Naive thymus-derived CD4-positive, alpha-beta T cell (primary cell): ENCODE measurements at regions not wholly inside any gene's neighbourhood (a gene's known extent, or its start where the extent isn't known, plus 50 kb on each side); places are given as distances from the start of the nearest gene placed in this dataset.
A peak's percentile ranks its signal among the peaks of the same experiment; 100 is the strongest.

Experiments
- ATAC-seq: fragments of 150-1000 bp; cut with Tn5 transposase; 2 replicates; pipeline ENCODE4 v1.10.0; 2021; ENCODE audit warnings: mild to moderate bottlenecking, moderate library complexity
- CTCF ChIA-PET: fragments of 350-600 bp; sonication (Branson Sonifier 250); formaldehyde crosslinking; loops from one replicate; lab custom pipeline; 2021; ENCODE audit warnings: antibody characterized with exemption; lab: Charles Lee
- POLR2A ChIA-PET: fragments of 350-600 bp; sonication (Branson Sonifier 250); formaldehyde crosslinking; loops from one replicate; lab custom pipeline; 2021; ENCODE audit warnings: antibody characterized with exemption, inconsistent platforms; lab: Charles Lee
- DNase-seq, 9 donors: peaks; one replicate each; pipeline versions ENCODE4 v3.0.0 to v3.0.0-alpha.2; 2020 to 2022; ENCODE audit warnings: mixed read lengths in 1 of 9
- H3K27ac ChIP-seq: one replicate; pipeline ENCODE4 v1.7.0; 2013; ENCODE audit warnings: mild to moderate bottlenecking, low read depth, low read length, moderate library complexity
- H3K27me3 ChIP-seq, 2 donors: one replicate each; pipeline ENCODE4 v1.7.0; 2013; ENCODE audit warnings: low read length in 2 of 2, mild to moderate bottlenecking in 2 of 2, moderate library complexity in 2 of 2; ENCODE audit not compliant: control insufficient read depth in 2 of 2, insufficient read depth in 2 of 2
- H3K36me3 ChIP-seq, 3 experiments: 1 replicate in 2 of 3; 2 replicates in 1 of 3; pipeline ENCODE4 v1.7.0; 2013; ENCODE audit warnings: low read length in 3 of 3, mild to moderate bottlenecking in 3 of 3, moderate library complexity in 1 of 3; ENCODE audit not compliant: insufficient read depth in 3 of 3, control insufficient read depth in 2 of 3
- H3K4me1 ChIP-seq, 2 donors: one replicate each; pipeline ENCODE4 v1.7.0; 2013; ENCODE audit warnings: low read length in 2 of 2, mild to moderate bottlenecking in 2 of 2, moderate library complexity in 1 of 2; ENCODE audit not compliant: control insufficient read depth in 2 of 2, insufficient read depth in 2 of 2
- H3K4me3 ChIP-seq: 2 replicates; pipeline ENCODE4 v1.7.0; 2013; ENCODE audit warnings: mild to moderate bottlenecking, low read length
- H3K9me3 ChIP-seq, 3 experiments: 1 replicate in 2 of 3; 2 replicates in 1 of 3; pipeline ENCODE4 v1.7.0; 2013; ENCODE audit warnings: low read length in 3 of 3; ENCODE audit not compliant: control insufficient read depth in 2 of 3
- H3K27ac Mint-ChIP-seq, 9 donors: one replicate each; pipeline ENCODE4 v1.8.0; 2020 to 2022; ENCODE audit warnings: mixed read lengths in 9 of 9, mild to moderate bottlenecking in 8 of 9, moderate library complexity in 5 of 9, inconsistent platforms in 2 of 9
- H3K27me3 Mint-ChIP-seq, 5 donors: one replicate each; pipeline ENCODE4 v1.8.0; 2021 to 2022; ENCODE audit warnings: mixed read lengths in 5 of 5, mild to moderate bottlenecking in 1 of 5
- H3K36me3 Mint-ChIP-seq, 5 donors: one replicate each; pipeline ENCODE4 v1.8.0; 2020 to 2022; ENCODE audit warnings: mixed read lengths in 5 of 5, mild to moderate bottlenecking in 3 of 5, inconsistent platforms in 1 of 5
- H3K4me1 Mint-ChIP-seq, 7 donors: one replicate each; pipeline ENCODE4 v1.8.0; 2020 to 2022; ENCODE audit warnings: mixed read lengths in 7 of 7, mild to moderate bottlenecking in 3 of 7, inconsistent platforms in 1 of 7
- H3K4me3 Mint-ChIP-seq, 10 donors: one replicate each; pipeline ENCODE4 v1.8.0; 2020 to 2022; ENCODE audit warnings: mild to moderate bottlenecking in 10 of 10, mixed read lengths in 10 of 10, moderate library complexity in 6 of 10, inconsistent platforms in 2 of 10
- H3K9me3 Mint-ChIP-seq, 11 donors: one replicate each; pipeline ENCODE4 v1.8.0; 2020 to 2022; ENCODE audit warnings: mixed read lengths in 11 of 11, mild to moderate bottlenecking in 4 of 11, inconsistent platforms in 1 of 11, moderate library complexity in 1 of 11
- intact Hi-C, 2 donors: fragments of 100-400 bp; cut with micrococcal nuclease; formaldehyde crosslinking; loops; one replicate each; pipeline ENCODE4 v1.15.1; 2023

GRCh38 chr1:114295321-114295720 is 141.7 kb upstream of the SYT6 start:
- Histone ChIP-seq H3K36me3 (no peaks in the 10 kb centered on the region), H3K27ac (no peak overlapping the region), H3K4me3 (no peak overlapping the region), H3K9me3 (no peaks in the 10 kb centered on the region), H3K27me3 (no peaks in the 10 kb centered on the region), H3K4me1 (peaks cover 0 to 3% of the 10 kb centered on the region in 2 donors)
- H3K9me3 Mint-ChIP-seq: peaks cover 0 to 1% (median 0%) of the 10 kb centered on the region in 11 donors
- ATAC-seq: no peak
- POLR2A ChIA-PET: interaction anchor here (0.7 kb wide), 1 partner anchor 215 kb away, joined by 3 read pairs; no protein-coding TSS in a partner anchor
- H3K27ac Mint-ChIP-seq: no peak overlapping the region
- DNase-seq: no peak
- H3K4me1 Mint-ChIP-seq: peaks cover 0 to 4% (median 0%) of the 10 kb centered on the region in 7 donors
- no peak overlapping the region for H3K4me3 Mint-ChIP-seq
- H3K27me3 Mint-ChIP-seq: no peaks in the 10 kb centered on the region
- CTCF ChIA-PET: no interaction called here
- H3K36me3 Mint-ChIP-seq: no peaks in the 10 kb centered on the region
- intact Hi-C loops: no loop called here

- ATAC-seq (no peak), DNase-seq (no peak)
- Histone ChIP-seq H3K4me1 (peaks cover 0 to 3% of the 10 kb centered on the region in 2 donors), H3K27me3 (no peaks in the 10 kb centered on the region), H3K27ac (no peak overlapping the region), H3K4me3 (no peak overlapping the region), H3K36me3 (no peaks in the 10 kb centered on the region), H3K9me3 (no peaks in the 10 kb centered on the region)
- Mint-ChIP-seq H3K4me1 (peaks cover 0 to 4% (median 0%) of the 10 kb centered on the region in 7 donors), H3K36me3 (no peaks in the 10 kb centered on the region), H3K4me3 (no peak overlapping the region), H3K27me3 (no peaks in the 10 kb centered on the region), H3K27ac (no peak overlapping the region), H3K9me3 (peaks cover 0 to 1% (median 0%) of the 10 kb centered on the region in 11 donors)
- CTCF ChIA-PET: no interaction called here
- POLR2A ChIA-PET: interaction anchor here (1.0 kb wide), 1 partner anchor 17 kb away, joined by 3 read pairs; no protein-coding TSS in a partner anchor
- intact Hi-C loops: no loop called here
Measured at GRCh38 chr1:114292835-114293234, 139.2 kb upstream of the SYT6 start.

- H3K27me3 ChIP-seq: no peaks in the 10 kb centered on the region
- ChIA-PET CTCF (no interaction called here), POLR2A (interaction anchor here (1.0 kb wide), 1 partner anchor 17 kb away, joined by 3 read pairs; no protein-coding TSS in a partner anchor)
- DNase-seq: no peak
- intact Hi-C loops: no loop called here
- Mint-ChIP-seq H3K4me1 (peaks cover 0 to 4% (median 0%) of the 10 kb centered on the region in 7 donors), H3K4me3 (no peak overlapping the region), H3K36me3 (no peaks in the 10 kb centered on the region), H3K9me3 (peaks cover 0 to 1% (median 0%) of the 10 kb centered on the region in 11 donors), H3K27ac (peak overlapping the region in 1 of 9 donors; percentile 33), H3K27me3 (no peaks in the 10 kb centered on the region)
- H3K4me3 ChIP-seq: no peak overlapping the region
- H3K27ac ChIP-seq: no peak overlapping the region
- H3K9me3 ChIP-seq: no peaks in the 10 kb centered on the region
- no peak for ATAC-seq
- H3K36me3 ChIP-seq: no peaks in the 10 kb centered on the region
- H3K4me1 ChIP-seq: peaks cover 0 to 3% of the 10 kb centered on the region in 2 donors
Measured at GRCh38 chr1:114292194-114292593, 138.5 kb upstream of the SYT6 start.

- H3K36me3 Mint-ChIP-seq: no peaks in the 10 kb centered on the region
Measured at GRCh38 chr1:114290776-114291175, 137.1 kb upstream of the SYT6 start.

GRCh38 chr1:114290341-114290740 is 136.7 kb upstream of the SYT6 start:
- peak overlapping the region in 1 of 9 donors; percentile 28 for H3K27ac Mint-ChIP-seq
- Histone ChIP-seq H3K27me3 (no peaks in the 10 kb centered on the region), H3K9me3 (no peaks in the 10 kb centered on the region), H3K27ac (no peak overlapping the region), H3K4me1 (peaks cover 0 to 3% of the 10 kb centered on the region in 2 donors), H3K36me3 (no peaks in the 10 kb centered on the region), H3K4me3 (no peak overlapping the region)
- intact Hi-C loops: no loop called here
- H3K4me3 Mint-ChIP-seq: no peak overlapping the region
- H3K36me3 Mint-ChIP-seq: no peaks in the 10 kb centered on the region
- ChIA-PET POLR2A (no interaction called here), CTCF (no interaction called here)
- DNase-seq: no peak
- no peak for ATAC-seq
- H3K27me3 Mint-ChIP-seq: peaks cover 0 to under 1% (median 0%) of the 10 kb centered on the region in 5 donors
- no peaks in the 10 kb centered on the region for H3K9me3 Mint-ChIP-seq
- peaks cover 0 to 8% (median 0%) of the 10 kb centered on the region in 7 donors for H3K4me1 Mint-ChIP-seq

More at GRCh38 chr1:114290776-114291175, 137.1 kb upstream of the SYT6 start:
- intact Hi-C loops: no loop called here
- CTCF ChIA-PET: no interaction called here
- H3K27me3 ChIP-seq: no peaks in the 10 kb centered on the region
- POLR2A ChIA-PET: interaction anchor here (0.6 to 1.0 kb wide), 2 partner anchors 39 to 362 kb away, joined by 3 to 4 read pairs; no protein-coding TSS in a partner anchor
- H3K4me3 Mint-ChIP-seq: no peak overlapping the region
- no peak for DNase-seq
- peaks cover 0 to 8% (median 0%) of the 10 kb centered on the region in 7 donors for H3K4me1 Mint-ChIP-seq
- no peak overlapping the region for H3K27ac ChIP-seq
- peaks cover 0 to under 1% (median 0%) of the 10 kb centered on the region in 11 donors for H3K9me3 Mint-ChIP-seq
- peaks cover 0 to 3% of the 10 kb centered on the region in 2 donors for H3K4me1 ChIP-seq
- H3K9me3 ChIP-seq: no peaks in the 10 kb centered on the region
- H3K27ac Mint-ChIP-seq: no peak overlapping the region
- no peak overlapping the region for H3K4me3 ChIP-seq
- H3K27me3 Mint-ChIP-seq: no peaks in the 10 kb centered on the region
- no peak for ATAC-seq
- H3K36me3 ChIP-seq: no peaks in the 10 kb centered on the region

GRCh38 chr1:114289824-114290223 is 136.2 kb upstream of the SYT6 start:
- Mint-ChIP-seq H3K9me3 (no peaks in the 10 kb centered on the region), H3K27ac (no peak overlapping the region), H3K4me1 (peaks cover 0 to 8% (median 0%) of the 10 kb centered on the region in 7 donors), H3K4me3 (no peak overlapping the region), H3K27me3 (peaks cover 0 to 6% (median 0%) of the 10 kb centered on the region in 5 donors), H3K36me3 (no peaks in the 10 kb centered on the region)
- Histone ChIP-seq H3K27ac (no peak overlapping the region), H3K27me3 (no peaks in the 10 kb centered on the region), H3K9me3 (no peaks in the 10 kb centered on the region), H3K4me3 (no peak overlapping the region), H3K36me3 (no peaks in the 10 kb centered on the region), H3K4me1 (peaks cover 0 to 3% of the 10 kb centered on the region in 2 donors)
- DNase-seq: no peak
- intact Hi-C loops: no loop called here
- POLR2A ChIA-PET: no interaction called here
- CTCF ChIA-PET: no interaction called here
- ATAC-seq: no peak

GRCh38 chr1:114289306-114289705 is 135.6 kb upstream of the SYT6 start:
- H3K27me3 Mint-ChIP-seq: peaks cover 0 to 8% (median 0%) of the 10 kb centered on the region in 5 donors
- H3K36me3 Mint-ChIP-seq: no peaks in the 10 kb centered on the region
- H3K27ac Mint-ChIP-seq: no peak overlapping the region
- intact Hi-C loops: no loop called here
- POLR2A ChIA-PET: no interaction called here
- Histone ChIP-seq H3K36me3 (no peaks in the 10 kb centered on the region), H3K27me3 (no peaks in the 10 kb centered on the region), H3K9me3 (no peaks in the 10 kb centered on the region), H3K4me3 (no peak overlapping the region), H3K4me1 (peaks cover 0 to 3% of the 10 kb centered on the region in 2 donors), H3K27ac (no peak overlapping the region)
- H3K4me1 Mint-ChIP-seq: peaks cover 0 to 5% (median 0%) of the 10 kb centered on the region in 7 donors
- ATAC-seq (no peak), DNase-seq (no peak)
- no peaks in the 10 kb centered on the region for H3K9me3 Mint-ChIP-seq
- H3K4me3 Mint-ChIP-seq: no peak overlapping the region
- CTCF ChIA-PET: interaction anchor here (1.0 kb wide), 1 partner anchor 57 kb away, joined by 5 read pairs; no protein-coding TSS in a partner anchor
